ENCODE measurements at regions not wholly inside any gene's neighbourhood (a gene's known extent, or its start where the extent isn't known, plus 50 kb on each side); places are given as distances from the start of the nearest gene placed in this dataset.

DNA sequence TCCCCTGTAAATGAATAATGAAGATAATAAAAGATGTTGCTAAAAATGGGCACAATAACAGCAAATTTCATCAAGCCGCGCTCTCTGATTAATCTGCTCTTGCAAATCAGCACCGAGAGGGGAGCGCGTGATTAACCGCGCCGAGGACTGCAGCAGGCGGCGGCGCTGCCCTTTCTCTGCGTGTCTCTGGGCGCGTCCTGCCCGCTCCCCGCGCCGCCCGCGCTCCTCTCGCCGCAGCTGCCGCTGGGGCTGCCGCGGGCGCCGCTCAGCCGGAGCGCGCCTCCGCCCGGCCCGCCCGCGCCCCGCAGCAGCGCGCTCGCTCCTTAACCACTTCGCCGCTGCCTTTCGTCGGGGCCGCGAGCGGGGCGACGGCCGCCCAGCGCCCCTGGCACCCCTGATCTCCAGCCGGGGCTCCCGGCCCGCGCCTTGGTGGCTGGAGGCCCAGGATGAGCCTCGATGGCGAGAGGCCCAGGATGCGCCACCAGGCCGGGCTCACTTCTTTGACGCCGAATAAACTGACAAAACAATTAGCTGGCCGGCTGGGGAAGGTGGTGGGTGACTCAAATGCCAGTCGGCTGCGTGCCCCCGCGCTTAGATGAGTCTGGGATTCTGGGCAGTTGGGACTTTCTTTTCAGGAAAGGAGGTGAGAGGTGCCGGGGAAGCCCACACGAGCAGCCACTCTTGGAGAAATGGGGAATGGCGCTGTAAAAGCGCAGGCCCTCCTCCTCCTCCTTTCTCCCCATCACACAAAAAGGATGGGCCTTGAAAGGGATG lies 221.4 kb upstream of the PKN2 start:
- H3K4me3 ChIP-seq (ENCODE audit: low read depth, low read length), result peak overlapping the region; percentile 40
- TF ChIP-seq, protein P1, sequence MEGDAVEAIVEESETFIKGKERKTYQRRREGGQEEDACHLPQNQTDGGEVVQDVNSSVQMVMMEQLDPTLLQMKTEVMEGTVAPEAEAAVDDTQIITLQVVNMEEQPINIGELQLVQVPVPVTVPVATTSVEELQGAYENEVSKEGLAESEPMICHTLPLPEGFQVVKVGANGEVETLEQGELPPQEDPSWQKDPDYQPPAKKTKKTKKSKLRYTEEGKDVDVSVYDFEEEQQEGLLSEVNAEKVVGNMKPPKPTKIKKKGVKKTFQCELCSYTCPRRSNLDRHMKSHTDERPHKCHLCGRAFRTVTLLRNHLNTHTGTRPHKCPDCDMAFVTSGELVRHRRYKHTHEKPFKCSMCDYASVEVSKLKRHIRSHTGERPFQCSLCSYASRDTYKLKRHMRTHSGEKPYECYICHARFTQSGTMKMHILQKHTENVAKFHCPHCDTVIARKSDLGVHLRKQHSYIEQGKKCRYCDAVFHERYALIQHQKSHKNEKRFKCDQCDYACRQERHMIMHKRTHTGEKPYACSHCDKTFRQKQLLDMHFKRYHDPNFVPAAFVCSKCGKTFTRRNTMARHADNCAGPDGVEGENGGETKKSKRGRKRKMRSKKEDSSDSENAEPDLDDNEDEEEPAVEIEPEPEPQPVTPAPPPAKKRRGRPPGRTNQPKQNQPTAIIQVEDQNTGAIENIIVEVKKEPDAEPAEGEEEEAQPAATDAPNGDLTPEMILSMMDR (IDR thresholded peaks at IDR 0.05; ENCODE audit: insufficient read depth, low read depth, low read length), result no peak
- DNase-seq (ENCODE audit: low read depth), result peak; percentile 15

DNA sequence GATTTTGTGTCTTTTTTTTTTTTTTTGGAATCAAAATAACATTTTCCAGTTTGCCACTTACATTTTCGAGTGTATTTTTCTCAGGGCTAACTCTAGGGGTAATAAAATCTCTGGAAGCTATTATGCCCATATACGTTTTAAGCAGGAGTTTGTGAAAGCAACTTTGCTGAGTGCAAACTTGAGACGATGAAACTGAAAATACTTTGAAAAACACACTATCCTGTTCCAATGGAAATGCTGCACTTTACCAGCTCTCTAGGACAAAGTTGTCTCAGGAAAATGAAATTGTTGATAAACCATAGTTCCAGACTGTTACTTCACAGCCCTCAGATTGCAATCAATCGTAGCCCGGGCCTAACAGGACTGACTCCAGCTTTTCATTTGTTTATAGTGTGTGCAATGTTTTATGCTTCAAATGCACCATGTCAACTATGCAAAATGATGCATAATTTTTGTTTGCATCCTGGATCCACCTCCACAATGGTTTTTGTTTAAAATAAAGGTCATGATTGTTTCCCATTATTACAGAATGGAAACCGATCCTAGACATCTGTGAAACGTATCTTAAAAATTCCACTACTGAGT lies 220.6 kb upstream of the PKN2 start:
- H3K4me3 ChIP-seq (ENCODE audit: low read depth, low read length), result no peak overlapping the region
- no peak for DNase-seq (ENCODE audit: low read depth)
- TF ChIP-seq, protein P1 (IDR thresholded peaks at IDR 0.05; ENCODE audit: insufficient read depth, low read depth, low read length), result no peak

DNA sequence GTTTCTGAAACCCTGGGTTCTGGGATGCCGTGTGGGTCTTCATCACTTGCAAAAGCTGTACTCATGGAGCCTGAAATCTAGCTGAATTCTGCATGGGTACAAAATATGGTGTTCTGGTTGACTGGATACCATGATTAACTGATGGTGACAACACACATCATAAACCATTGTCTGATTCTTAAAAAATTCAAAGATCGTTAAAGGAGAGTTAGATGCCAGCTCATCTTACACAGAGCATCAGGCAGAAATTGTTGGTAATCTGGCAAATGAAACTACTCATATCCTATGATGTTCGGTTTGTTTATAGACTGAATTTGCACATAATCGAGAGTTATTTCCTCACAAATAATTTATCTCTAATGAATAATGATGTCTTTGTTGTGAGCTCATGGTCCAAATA lies 218.1 kb upstream of the PKN2 start:
- H3K4me3 ChIP-seq (ENCODE audit: low read depth, low read length), result no peak overlapping the region
- TF ChIP-seq, protein P1 (IDR thresholded peaks at IDR 0.05; ENCODE audit: insufficient read depth, low read depth, low read length), result no peak
- DNase-seq (ENCODE audit: low read depth), result no peak

DNA sequence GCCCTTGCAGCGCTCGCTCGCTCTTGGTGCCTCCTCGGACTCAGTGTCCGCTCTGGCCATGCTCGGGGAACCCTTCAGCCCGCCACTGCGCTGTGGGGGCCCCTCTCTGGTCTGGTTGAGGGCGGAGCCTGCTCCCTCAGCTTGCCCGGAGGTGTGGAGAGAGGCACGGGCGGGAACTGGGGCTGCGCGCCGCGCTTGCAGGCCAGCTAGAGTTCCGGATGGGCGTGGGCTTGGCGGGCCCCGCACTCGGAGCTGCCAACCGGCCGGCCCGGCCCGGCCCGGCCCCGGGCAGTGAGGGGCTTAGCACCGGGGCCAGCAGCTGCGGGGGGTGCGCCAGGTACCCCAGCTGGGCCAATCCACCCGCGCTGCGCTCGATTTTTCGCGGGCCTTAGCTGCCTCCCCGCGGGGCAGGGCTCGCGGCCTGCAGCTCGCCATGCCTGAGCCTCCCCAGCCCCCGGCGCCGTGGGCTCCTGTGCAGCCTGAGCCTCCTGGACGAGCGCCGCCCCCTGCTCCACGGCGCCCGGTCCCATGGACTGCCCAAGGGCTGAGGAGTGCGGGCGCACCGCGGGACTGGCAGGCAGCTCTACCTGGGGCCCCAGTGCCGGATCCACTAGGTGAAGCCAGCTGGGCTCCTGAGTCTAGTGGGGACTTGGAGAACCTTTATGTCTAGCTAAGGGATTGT lies 217.0 kb upstream of the PKN2 start:
- no peak overlapping the region for H3K4me3 ChIP-seq (ENCODE audit: low read depth, low read length)
- no peak for DNase-seq (ENCODE audit: low read depth)
- TF ChIP-seq, protein P1 (IDR thresholded peaks at IDR 0.05; ENCODE audit: insufficient read depth, low read depth, low read length), result no peak

DNA sequence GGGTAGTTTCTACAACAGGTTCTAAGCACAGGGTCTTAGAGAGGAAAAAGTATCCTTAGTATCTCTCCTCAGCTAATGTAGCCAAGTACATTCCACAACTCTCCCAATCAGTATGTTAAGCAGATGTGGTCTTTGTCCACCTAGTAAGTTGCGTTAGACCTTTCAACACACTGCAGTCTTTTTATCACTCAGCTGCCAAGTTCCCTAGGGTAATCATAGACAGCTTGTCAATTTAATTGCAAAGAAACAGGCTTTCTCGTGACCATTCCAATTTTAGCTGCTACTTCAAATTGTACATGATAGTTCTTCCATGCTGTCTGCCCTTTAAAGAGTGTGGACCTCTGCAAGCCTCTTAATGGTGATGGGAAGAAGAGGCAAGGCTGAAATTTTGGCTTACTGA lies 211.8 kb upstream of the PKN2 start:
- TF ChIP-seq, protein P1 (IDR thresholded peaks at IDR 0.05; ENCODE audit: insufficient read depth, low read depth, low read length), result no peak
- no peak for DNase-seq (ENCODE audit: low read depth)

DNA sequence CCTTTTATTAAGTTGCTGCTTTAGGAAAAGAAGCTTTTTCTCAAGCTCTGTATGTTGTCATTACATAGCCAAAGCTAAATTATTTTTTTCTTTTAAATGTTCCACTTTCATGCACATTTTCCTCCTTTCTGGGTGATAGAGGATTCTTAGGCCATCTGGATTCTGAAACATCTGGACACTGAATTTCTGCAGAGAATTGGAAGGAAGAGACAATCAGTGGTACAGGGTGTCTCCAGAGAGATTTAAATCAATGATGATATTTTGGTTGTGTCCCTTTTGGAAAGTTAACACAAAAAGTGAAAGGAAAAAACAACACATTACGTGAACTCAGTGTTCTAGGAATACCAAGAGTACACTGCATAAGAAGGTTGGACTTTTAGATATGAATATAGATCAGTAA lies 211.4 kb upstream of the PKN2 start:
- TF ChIP-seq, protein P1 (IDR thresholded peaks at IDR 0.05; ENCODE audit: insufficient read depth, low read depth, low read length), result no peak
- no peak for DNase-seq (ENCODE audit: low read depth)
- no peak overlapping the region for H3K4me3 ChIP-seq (ENCODE audit: low read depth, low read length)

More for the DNA sequence above, 211.8 kb upstream of the PKN2 start:
- H3K4me3 ChIP-seq (ENCODE audit: low read depth, low read length), result no peak overlapping the region
